Gastroesophageal sphincter (tissue), 4 donors: ENCODE measurements at regions not wholly inside any gene's neighbourhood (a gene's known extent, or its start where the extent isn't known, plus 50 kb on each side); places are given as distances from the start of the nearest gene placed in this dataset.

ENCODE experiments used
- ATAC-seq: fragments of 150-250 bp; one replicate; pipeline ENCODE4 v1.9.1; 2016; ENCODE audit warnings: mild to moderate bottlenecking, moderate library complexity
- H3K27ac ChIP-seq, 4 donors: fragments of 200-600 bp; sonication (generic) in 3 of 4; 1 replicate in 3 of 4; 2 replicates in 1 of 4; pipeline ENCODE4 v1.5.1; 2016 to 2019
- H3K27me3 ChIP-seq: fragments of 200-600 bp; sonication (generic); one replicate; pipeline ENCODE4 v1.5.1; 2019
- H3K36me3 ChIP-seq, 2 donors: fragments of 200-600 bp; sonication (generic); one replicate each; pipeline ENCODE4 v1.5.1; 2019; ENCODE audit warnings: control low read depth in 1 of 2
- H3K4me1 ChIP-seq, 3 donors: fragments of 200-600 bp; sonication (generic); 1 replicate in 2 of 3; 2 replicates in 1 of 3; pipeline ENCODE4 v1.5.1; 2016 to 2019; ENCODE audit warnings: control low read depth in 2 of 3
- H3K4me3 ChIP-seq, 2 donors: fragments of 200-600 bp; sonication (generic); one replicate each; pipeline ENCODE4 v1.5.1; 2019; ENCODE audit warnings: mild to moderate bottlenecking in 1 of 2, moderate library complexity in 1 of 2
- H3K9me3 ChIP-seq, 3 donors: fragments of 200-600 bp; sonication (generic); one replicate each; pipeline ENCODE4 v1.5.1; 2017 to 2019; ENCODE audit warnings: control low read depth in 2 of 3
- EP300 ChIP-seq: sonication (generic); formaldehyde crosslinking; IDR thresholded peaks from one replicate; pipeline ENCODE4 v1.6.1; 2017; ENCODE audit warnings: antibody characterized with exemption, mild to moderate bottlenecking
- POLR2A ChIP-seq, 2 donors: fragments of 450-650 bp; IDR thresholded peaks; one replicate each; pipeline ENCODE4 v1.6.1; 2017; ENCODE audit warnings: antibody characterized with exemption in 2 of 2, mild to moderate bottlenecking in 2 of 2, moderate library complexity in 1 of 2
- POLR2AphosphoS5 ChIP-seq: sonication (generic); formaldehyde crosslinking; IDR thresholded peaks from one replicate; pipeline ENCODE4 v1.6.1; 2017; ENCODE audit warnings: antibody characterized with exemption
- WGBS, 2 donors: methylation state at CpG; one replicate each; pipeline ENCODE4 v1.1.5; 2018; ENCODE audit warnings: low coverage in 1 of 2; 5-methylcytosine and 5-hydroxymethylcytosine counted together
- TF ChIP-seq, protein P1 (sequence below), 4 experiments: fragments of 200-600 bp in 2 of 4; fragments of 450-650 bp in 2 of 4; sonication (generic) in 1 of 4; IDR thresholded peaks; one replicate each; pipeline ENCODE4 v1.5.1; 2017 to 2019; ENCODE audit warnings: antibody characterized with exemption in 4 of 4, mild to moderate bottlenecking in 2 of 4, moderate library complexity in 2 of 4

DNA sequence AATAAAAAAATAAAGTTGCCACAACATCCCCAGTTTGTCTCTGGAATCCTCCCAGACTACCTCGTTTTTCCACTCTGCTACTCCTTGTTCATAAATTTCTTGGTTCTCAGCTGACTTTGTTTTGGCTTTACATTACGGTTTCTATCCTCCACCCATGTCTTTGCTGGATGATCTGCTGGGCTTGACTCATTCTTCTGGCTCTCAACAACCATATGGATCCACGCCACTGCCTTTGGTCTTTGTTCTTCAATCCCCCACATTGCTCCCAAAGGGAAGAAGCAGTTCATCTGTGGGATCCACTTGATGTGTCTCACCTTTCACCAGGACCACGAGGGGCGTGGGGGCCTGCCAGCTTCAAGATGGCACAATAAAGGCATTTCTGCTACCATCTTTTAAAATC is 67.1 kb upstream of the NBL1 start:
- Histone ChIP-seq H3K36me3 (no peaks in the 10 kb centered on the region), H3K9me3 (no peaks in the 10 kb centered on the region), H3K4me3 (no peak overlapping the region), H3K27ac (no peak overlapping the region), H3K27me3 (no peaks in the 10 kb centered on the region), H3K4me1 (no peaks in the 10 kb centered on the region)
- no peak for ATAC-seq
- TF ChIP-seq POLR2A (IDR thresholded peaks at IDR 0.05), result no peak
- TF ChIP-seq, protein P1, sequence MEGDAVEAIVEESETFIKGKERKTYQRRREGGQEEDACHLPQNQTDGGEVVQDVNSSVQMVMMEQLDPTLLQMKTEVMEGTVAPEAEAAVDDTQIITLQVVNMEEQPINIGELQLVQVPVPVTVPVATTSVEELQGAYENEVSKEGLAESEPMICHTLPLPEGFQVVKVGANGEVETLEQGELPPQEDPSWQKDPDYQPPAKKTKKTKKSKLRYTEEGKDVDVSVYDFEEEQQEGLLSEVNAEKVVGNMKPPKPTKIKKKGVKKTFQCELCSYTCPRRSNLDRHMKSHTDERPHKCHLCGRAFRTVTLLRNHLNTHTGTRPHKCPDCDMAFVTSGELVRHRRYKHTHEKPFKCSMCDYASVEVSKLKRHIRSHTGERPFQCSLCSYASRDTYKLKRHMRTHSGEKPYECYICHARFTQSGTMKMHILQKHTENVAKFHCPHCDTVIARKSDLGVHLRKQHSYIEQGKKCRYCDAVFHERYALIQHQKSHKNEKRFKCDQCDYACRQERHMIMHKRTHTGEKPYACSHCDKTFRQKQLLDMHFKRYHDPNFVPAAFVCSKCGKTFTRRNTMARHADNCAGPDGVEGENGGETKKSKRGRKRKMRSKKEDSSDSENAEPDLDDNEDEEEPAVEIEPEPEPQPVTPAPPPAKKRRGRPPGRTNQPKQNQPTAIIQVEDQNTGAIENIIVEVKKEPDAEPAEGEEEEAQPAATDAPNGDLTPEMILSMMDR (IDR thresholded peaks at IDR 0.05), result no peak
- TF ChIP-seq POLR2AphosphoS5, result no peak
- no peak for TF ChIP-seq EP300
- WGBS, 2 donors, result 50 to 63% methylated on average over 1 to 5 of the region's 5 CpGs

DNA sequence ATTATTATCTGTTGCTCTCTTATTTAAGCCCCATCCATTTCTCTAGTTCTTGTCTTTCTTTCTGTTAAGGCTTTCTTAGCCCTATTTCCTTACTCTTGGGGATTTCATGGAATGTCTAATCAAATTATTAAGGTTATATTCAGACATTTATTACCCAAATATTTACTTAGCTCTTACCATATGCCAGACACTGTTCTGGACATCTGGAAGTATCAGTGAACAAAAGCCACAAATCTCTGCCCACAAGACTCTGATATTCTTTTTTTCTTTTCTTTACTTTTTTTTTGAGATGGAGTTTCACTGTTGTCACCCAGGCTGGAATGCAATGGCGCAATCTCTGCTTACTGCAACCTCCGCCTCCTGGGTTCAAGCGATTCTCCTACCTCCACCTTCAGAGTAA is 74.3 kb upstream of the NBL1 start:
- H3K27ac ChIP-seq, result no peak overlapping the region
- no peaks in the 10 kb centered on the region for H3K9me3 ChIP-seq
- TF ChIP-seq POLR2AphosphoS5 (no peak), EP300 (no peak), POLR2A (IDR thresholded peaks at IDR 0.05) (no peak)
- TF ChIP-seq, protein P1 (IDR thresholded peaks at IDR 0.05), result no peak
- no peak for ATAC-seq
- 88% methylated on average over 3 of the region's 3 CpGs; no CpG with 5 or more reads in 1 of the 2 donors for WGBS, 2 donors
- no peak overlapping the region for H3K4me3 ChIP-seq
- no peaks in the 10 kb centered on the region for H3K36me3 ChIP-seq
- H3K27me3 ChIP-seq, result no peaks in the 10 kb centered on the region
- peaks cover 0 to 16% (median 0%) of the 10 kb centered on the region in 3 donors for H3K4me1 ChIP-seq

DNA sequence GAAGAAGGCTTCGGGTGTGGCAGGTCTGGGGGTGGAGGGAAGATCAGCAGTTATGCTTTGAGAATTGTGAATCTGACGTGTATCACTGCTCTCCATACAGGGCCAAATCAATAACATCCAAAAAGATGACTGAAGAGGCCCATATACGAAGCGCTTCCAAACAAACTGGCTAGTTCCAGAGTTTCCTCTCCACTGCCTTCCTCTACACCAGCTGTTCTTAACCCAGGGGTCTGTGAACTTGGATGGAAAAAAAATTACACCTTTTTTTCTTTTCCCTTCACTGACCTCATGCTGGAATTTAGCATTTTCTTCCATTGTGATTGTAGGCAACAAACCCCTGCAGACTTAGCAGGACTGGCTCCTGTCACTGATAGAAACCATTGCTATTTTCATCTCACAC is 77.1 kb upstream of the NBL1 start:
- no peak for ATAC-seq
- TF ChIP-seq POLR2AphosphoS5, result no peak
- TF ChIP-seq POLR2A (IDR thresholded peaks at IDR 0.05), result no peak
- TF ChIP-seq, protein P1 (IDR thresholded peaks at IDR 0.05), result no peak
- TF ChIP-seq EP300, result no peak
- Histone ChIP-seq H3K36me3 (no peaks in the 10 kb centered on the region), H3K9me3 (no peaks in the 10 kb centered on the region), H3K27me3 (no peaks in the 10 kb centered on the region), H3K27ac (no peak overlapping the region), H3K4me3 (no peak overlapping the region), H3K4me1 (peaks cover 0 to 39% (median 14%) of the 10 kb centered on the region in 3 donors)
- 82 to 96% methylated on average over 4 of the region's 4 CpGs for WGBS, 2 donors

DNA sequence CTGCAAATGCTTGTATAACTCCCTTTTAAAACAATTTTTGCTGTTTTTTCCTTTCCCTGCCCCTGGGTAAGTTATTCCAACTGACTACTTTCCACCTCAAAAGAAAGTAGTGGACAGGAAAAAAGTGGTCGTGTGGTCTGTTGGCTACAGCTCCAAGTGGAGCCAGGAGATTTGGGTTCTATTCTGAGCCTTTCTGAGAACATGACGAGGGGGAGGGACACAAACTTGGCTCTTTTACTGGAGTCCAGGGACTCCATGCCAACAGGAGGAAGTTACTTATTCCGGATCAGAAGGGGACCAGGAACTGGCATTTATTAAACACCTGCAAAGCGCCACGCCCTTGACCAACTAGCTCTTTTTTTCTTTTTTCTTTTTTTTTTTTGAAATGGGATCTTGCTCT is 79.0 kb upstream of the CAPZB start:
- H3K27ac ChIP-seq, result peak overlapping the region; percentile 36 to 86 (median 82)
- WGBS, 2 donors, result 29 to 55% methylated on average over 4 to 5 of the region's 5 CpGs
- no peak for ATAC-seq
- no peaks in the 10 kb centered on the region for H3K27me3 ChIP-seq
- H3K36me3 ChIP-seq, result no peaks in the 10 kb centered on the region
- H3K9me3 ChIP-seq, result no peaks in the 10 kb centered on the region
- TF ChIP-seq, protein P1 (IDR thresholded peaks at IDR 0.05), result no peak
- TF ChIP-seq EP300 (no peak), POLR2AphosphoS5 (no peak), POLR2A (IDR thresholded peaks at IDR 0.05) (no peak)
- peak overlapping the region in 1 of 2 donors; percentile 42 for H3K4me3 ChIP-seq
- peaks cover 0 to 32% (median 14%) of the 10 kb centered on the region in 3 donors for H3K4me1 ChIP-seq

DNA sequence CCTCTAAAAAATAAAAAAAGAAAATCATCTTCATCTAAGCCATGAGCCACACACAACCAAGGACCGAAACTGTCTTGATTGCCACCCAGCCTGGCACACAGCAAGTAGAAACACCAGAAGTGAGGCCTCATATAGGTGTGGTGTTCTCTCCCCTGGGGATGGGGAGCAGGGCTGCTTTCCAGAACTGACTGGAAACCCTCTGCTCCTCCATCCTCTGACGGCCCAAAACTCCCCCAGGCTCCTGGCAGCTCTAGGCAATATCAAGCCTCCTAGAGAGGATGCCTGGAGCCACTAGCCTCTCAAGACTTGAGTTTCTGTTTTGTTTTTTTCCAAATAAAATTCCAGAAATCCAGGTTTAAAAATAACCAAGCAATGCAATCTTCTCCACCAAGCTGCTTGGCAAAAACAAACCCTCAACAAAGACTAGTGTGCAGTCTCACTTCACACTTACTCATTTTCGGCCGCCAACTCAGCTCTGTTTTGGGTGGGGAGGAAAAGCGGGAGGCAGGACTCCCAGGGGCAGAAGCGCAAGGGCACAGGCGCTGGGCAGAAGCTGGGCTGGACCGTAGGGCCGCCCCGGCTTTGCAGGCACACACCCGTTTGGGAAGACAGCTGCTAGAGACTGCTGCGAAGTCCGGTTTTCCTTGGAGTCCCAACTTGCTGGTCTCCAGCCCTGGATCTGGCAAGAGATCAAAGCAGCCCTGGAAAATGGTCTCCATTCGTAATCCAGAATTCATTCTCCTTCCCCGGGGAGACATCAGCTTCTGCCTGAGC is 78.2 kb upstream of the CAPZB start:
- 7 to 15% methylated on average over 3 to 9 of the region's 15 CpGs for WGBS, 2 donors

More for the DNA sequence above, 78.2 kb upstream of the CAPZB start:
- no peaks in the 10 kb centered on the region for H3K27me3 ChIP-seq
- TF ChIP-seq POLR2AphosphoS5 (peak; percentile 72), POLR2A (IDR thresholded peaks at IDR 0.05) (peak in 1 of 2 donors; percentile 21), EP300 (no peak)
- TF ChIP-seq, protein P1 (IDR thresholded peaks at IDR 0.05), result no peak
- peak overlapping the region; percentile 36 to 86 (median 82) for H3K27ac ChIP-seq
- ATAC-seq, result peak; percentile 89
- H3K36me3 ChIP-seq, result no peaks in the 10 kb centered on the region
- H3K4me3 ChIP-seq, result peak overlapping the region; percentile 4 to 42
- H3K4me1 ChIP-seq, result peaks cover 0 to 31% (median 14%) of the 10 kb centered on the region in 3 donors
- no peaks in the 10 kb centered on the region for H3K9me3 ChIP-seq
